A673 (cell line): ENCODE measurements at regions not wholly inside any gene's neighbourhood (a gene's known extent, or its start where the extent isn't known, plus 50 kb on each side); places are given as distances from the start of the nearest gene placed in this dataset.

ENCODE experiments used
- CTCF ChIP-seq: fragments of 300-800, 200-600 bp; sonication (generic); conservative IDR thresholded peaks from 2 replicates; pipeline ENCODE4 v1.5.1; 2017; ENCODE audit warnings: low read depth, mild to moderate bottlenecking, antibody characterized with exemption, low read length, moderate library complexity, mixed read lengths
- EZH2 ChIP-seq: fragments of 200-600 bp; sonication (generic); IDR thresholded peaks from 2 replicates; pipeline ENCODE4 v1.6.1; 2017; ENCODE audit warnings: borderline replicate concordance, low read depth, mild to moderate bottlenecking, mixed read lengths, antibody characterized with exemption, low read length; ENCODE audit not compliant: poor library complexity, severe bottlenecking

GRCh38 chr12:77323788-77324415, 258.5 kb upstream of the E2F7 start:
- TF ChIP-seq CTCF (no peak), EZH2 (no peak)
